ENCODE measurements at regions not wholly inside any gene's neighbourhood (a gene's known extent, or its start where the extent isn't known, plus 50 kb on each side); places are given as distances from the start of the nearest gene placed in this dataset.
"Not testable (repeated sequence)": the region's sequence is repeated elsewhere in the genome, so short reads cannot be mapped to it uniquely, and the experiment has no call there.

- TF ChIP-seq CTCF (conservative IDR thresholded peaks at IDR 0.05; ENCODE audit: low read depth in 2 of 2); EZH2 (IDR thresholded peaks at IDR 0.05; ENCODE audit: low read depth, unreplicated experiment); POLR2AphosphoS5 (IDR thresholded peaks at IDR 0.05; ENCODE audit: low read depth): not testable (repeated sequence)
Observed at GRCh38 chr16:52908057-52908456, 144.6 kb downstream of the CHD9NB start.

Measured in GM23338 (cell line).